Left lung (tissue), 4 donors: ENCODE measurements at regions not wholly inside any gene's neighbourhood (a gene's known extent, or its start where the extent isn't known, plus 50 kb on each side); places are given as distances from the start of the nearest gene placed in this dataset.

Source experiments
- ATAC-seq: fragments of 200-7000 bp; cut with Tn5 transposase; one replicate; pipeline ENCODE4 v1.9.1; 2020; ENCODE audit warnings: moderate library complexity
- DNase-seq, 4 donors: peaks; one replicate each; pipeline ENCODE4 v3.0.0-alpha.2; 2013 to 2020
- H3K27ac ChIP-seq, 2 donors: fragments of 200-600 bp; sonication (generic) in 1 of 2; one replicate each; pipeline versions ENCODE4 v1.5.0 to v1.8.0; 2020 to 2021
- H3K27me3 ChIP-seq, 2 donors: fragments of 200-600 bp; sonication (generic) in 1 of 2; one replicate each; pipeline versions ENCODE4 v1.5.0 to v1.8.0; 2020 to 2021
- H3K36me3 ChIP-seq, 2 donors: fragments of 200-600 bp; sonication (generic) in 1 of 2; one replicate each; pipeline versions ENCODE4 v1.5.0 to v1.8.0; 2020 to 2021
- H3K4me1 ChIP-seq, 2 donors: fragments of 200-600 bp; one replicate each; pipeline ENCODE4 v1.8.0; 2021
- H3K4me3 ChIP-seq, 2 donors: fragments of 200-600 bp; sonication (generic) in 1 of 2; one replicate each; pipeline versions ENCODE4 v1.5.0 to v1.8.0; 2020 to 2021; ENCODE audit warnings: mild to moderate bottlenecking in 1 of 2
- H3K9me3 ChIP-seq, 2 donors: fragments of 200-600 bp; sonication (generic) in 1 of 2; one replicate each; pipeline versions ENCODE4 v1.5.0 to v1.8.0; 2020 to 2021
- CTCF ChIP-seq, 2 donors: fragments of 200-600 bp; sonication (generic) in 1 of 2; IDR thresholded peaks; one replicate each; pipeline versions ENCODE4 v1.5.0 to v1.8.0; 2021; ENCODE audit warnings: antibody characterized with exemption in 2 of 2
- intact Hi-C, 2 donors: fragments of 100-400 bp; cut with DNase I; formaldehyde crosslinking; loops; one replicate each; pipeline versions ENCODE4 v1.11.2 to v1.14.2; 2022
- donor health status: DM: no; HTN: yes; CAD: no.
- donor health status: DM: no; HTN: no; CAD: no.

- no peak for TF ChIP-seq CTCF (IDR thresholded peaks at IDR 0.05)
- no peak overlapping the region for H3K4me3 ChIP-seq
- ATAC-seq (no peak), DNase-seq (no peak)
- intact Hi-C loops, result no loop called here
- H3K4me1 ChIP-seq, result no peaks in the 10 kb centered on the region
- H3K27me3 ChIP-seq, result no peaks in the 10 kb centered on the region
- H3K9me3 ChIP-seq, result no peaks in the 10 kb centered on the region
- H3K27ac ChIP-seq, result no peak overlapping the region
- H3K36me3 ChIP-seq, result no peaks in the 10 kb centered on the region
Measured at GRCh38 chr6:141914646-141915045, 218.1 kb upstream of the GJE1 start.

- Histone ChIP-seq H3K4me1 (no peaks in the 10 kb centered on the region), H3K27me3 (no peaks in the 10 kb centered on the region)
- intact Hi-C loops, result no loop called here
Measured at GRCh38 chr6:141906569-141907080, 226.1 kb upstream of the GJE1 start.

GRCh38 chr6:141890661-141891060 lies 242.1 kb upstream of the GJE1 start:
- no peaks in the 10 kb centered on the region for H3K4me1 ChIP-seq
- ATAC-seq (no peak), DNase-seq (no peak)
- peaks cover 0 to 23% of the 10 kb centered on the region in 2 donors for H3K9me3 ChIP-seq
- H3K4me3 ChIP-seq, result no peak overlapping the region
- no peak for TF ChIP-seq CTCF (IDR thresholded peaks at IDR 0.05)
- H3K27ac ChIP-seq, result no peak overlapping the region
- H3K27me3 ChIP-seq, result no peaks in the 10 kb centered on the region
- H3K36me3 ChIP-seq, result no peaks in the 10 kb centered on the region
- intact Hi-C loops, result no loop called here

More at GRCh38 chr6:141906569-141907080, 226.1 kb upstream of the GJE1 start:
- H3K4me3 ChIP-seq, result no peak overlapping the region
- ATAC-seq (no peak), DNase-seq (no peak)
- H3K27ac ChIP-seq, result no peak overlapping the region
- TF ChIP-seq CTCF (IDR thresholded peaks at IDR 0.05), result no peak
- H3K9me3 ChIP-seq, result no peaks in the 10 kb centered on the region
- no peaks in the 10 kb centered on the region for H3K36me3 ChIP-seq

- intact Hi-C loops, result no loop called here
- no peak for TF ChIP-seq CTCF (IDR thresholded peaks at IDR 0.05)
- DNase-seq (no peak), ATAC-seq (no peak)
- Histone ChIP-seq H3K9me3 (peaks cover 0 to 27% of the 10 kb centered on the region in 2 donors), H3K4me1 (no peaks in the 10 kb centered on the region), H3K4me3 (no peak overlapping the region), H3K27me3 (no peaks in the 10 kb centered on the region), H3K27ac (no peak overlapping the region), H3K36me3 (no peaks in the 10 kb centered on the region)
Measured at GRCh38 chr6:141884850-141885249, 247.9 kb upstream of the GJE1 start.

GRCh38 chr6:141878686-141879085 lies 254.0 kb upstream of the GJE1 start:
- Histone ChIP-seq H3K27ac (no peak overlapping the region), H3K9me3 (peaks cover 0 to 5% of the 10 kb centered on the region in 2 donors), H3K4me1 (no peaks in the 10 kb centered on the region), H3K36me3 (no peaks in the 10 kb centered on the region), H3K27me3 (no peaks in the 10 kb centered on the region), H3K4me3 (no peak overlapping the region)
- TF ChIP-seq CTCF (IDR thresholded peaks at IDR 0.05), result no peak
- intact Hi-C loops, result no loop called here
- ATAC-seq (no peak), DNase-seq (no peak)
